ENCODE measurements at regions not wholly inside any gene's neighbourhood (a gene's known extent, or its start where the extent isn't known, plus 50 kb on each side); places are given as distances from the start of the nearest gene placed in this dataset.
"Not testable (repeated sequence)": the region's sequence is repeated elsewhere in the genome, so short reads cannot be mapped to it uniquely, and the experiment has no call there.

GRCh38 chr4:4084171-4084570 lies 142.6 kb downstream of the OTOP1 start:
- H3K27me3 ChIP-seq; H3K27ac ChIP-seq; H3K4me1 ChIP-seq; intact Hi-C loops (cut with DNase I; ENCODE audit: low total_unique reads); in situ Hi-C loops (cut with MboI; ENCODE audit: low sequenced_read_pairs in 4 of 4); ATAC-seq; H3K36me3 ChIP-seq; H3K4me3 ChIP-seq; H3K9me3 ChIP-seq; DNase-seq: not testable (repeated sequence)

GRCh38 chr4:4089716-4090419 lies 136.9 kb downstream of the OTOP1 start:
- H3K9me3 ChIP-seq; in situ Hi-C loops (cut with MboI; ENCODE audit: low sequenced_read_pairs in 4 of 4): not testable (repeated sequence)

GRCh38 chr4:4090720-4091119 lies 136.0 kb downstream of the OTOP1 start:
- H3K27ac ChIP-seq; in situ Hi-C loops (cut with MboI; ENCODE audit: low sequenced_read_pairs in 4 of 4); intact Hi-C loops (cut with DNase I; ENCODE audit: low total_unique reads); H3K27me3 ChIP-seq; ATAC-seq; DNase-seq; H3K4me1 ChIP-seq; H3K9me3 ChIP-seq; H3K36me3 ChIP-seq; H3K4me3 ChIP-seq: not testable (repeated sequence)

More at GRCh38 chr4:4089716-4090419, 136.9 kb downstream of the OTOP1 start:
- H3K4me3 ChIP-seq; intact Hi-C loops (cut with DNase I; ENCODE audit: low total_unique reads); H3K36me3 ChIP-seq; DNase-seq; H3K27me3 ChIP-seq; H3K27ac ChIP-seq; H3K4me1 ChIP-seq; ATAC-seq: not testable (repeated sequence)

GRCh38 chr4:4092159-4092558 lies 134.6 kb downstream of the OTOP1 start:
- in situ Hi-C loops (cut with MboI; ENCODE audit: low sequenced_read_pairs in 4 of 4); H3K9me3 ChIP-seq; ATAC-seq; intact Hi-C loops (cut with DNase I; ENCODE audit: low total_unique reads); H3K4me1 ChIP-seq; DNase-seq; H3K27ac ChIP-seq; H3K4me3 ChIP-seq; H3K36me3 ChIP-seq; H3K27me3 ChIP-seq: not testable (repeated sequence)

- H3K4me1 ChIP-seq; H3K9me3 ChIP-seq; H3K27ac ChIP-seq; intact Hi-C loops (cut with DNase I; ENCODE audit: low total_unique reads); ATAC-seq; DNase-seq; in situ Hi-C loops (cut with MboI; ENCODE audit: low sequenced_read_pairs in 4 of 4); H3K27me3 ChIP-seq; H3K4me3 ChIP-seq; H3K36me3 ChIP-seq: not testable (repeated sequence)
These were observed 127.1 kb downstream of the OTOP1 start for GRCh38 chr4:4099610-4100009.

- intact Hi-C loops (cut with DNase I; ENCODE audit: low total_unique reads); in situ Hi-C loops (cut with MboI; ENCODE audit: low sequenced_read_pairs in 4 of 4); DNase-seq: not testable (repeated sequence)
These were observed 119.8 kb downstream of the OTOP1 start for GRCh38 chr4:4106923-4107322.

GRCh38 chr4:4107411-4108107 lies 119.2 kb downstream of the OTOP1 start:
- H3K4me1 ChIP-seq; in situ Hi-C loops (cut with MboI; ENCODE audit: low sequenced_read_pairs in 4 of 4); intact Hi-C loops (cut with DNase I; ENCODE audit: low total_unique reads); ATAC-seq; H3K9me3 ChIP-seq; H3K27me3 ChIP-seq; H3K27ac ChIP-seq; H3K36me3 ChIP-seq; DNase-seq: not testable (repeated sequence)
- TF ChIP-seq CTCF (IDR thresholded peaks at IDR 0.05 in 4 of 5, conservative IDR thresholded peaks at IDR 0.05 in 1 of 5): peak; percentile 11 to 73 (median 68)
- H3K4me3 ChIP-seq: peak overlapping the region in 2 of 4 donors; percentile 33 to 39

More at GRCh38 chr4:4106923-4107322, 119.8 kb downstream of the OTOP1 start:
- not testable (repeated sequence) for H3K36me3 ChIP-seq, H3K27ac ChIP-seq, H3K4me1 ChIP-seq, H3K27me3 ChIP-seq, ATAC-seq, H3K9me3 ChIP-seq
- H3K4me3 ChIP-seq: peak overlapping the region in 2 of 4 donors; percentile 33 to 39

- DNase-seq; H3K4me3 ChIP-seq; intact Hi-C loops (cut with DNase I; ENCODE audit: low total_unique reads); H3K27ac ChIP-seq; H3K9me3 ChIP-seq; in situ Hi-C loops (cut with MboI; ENCODE audit: low sequenced_read_pairs in 4 of 4); ATAC-seq; H3K27me3 ChIP-seq; H3K36me3 ChIP-seq; H3K4me1 ChIP-seq: not testable (repeated sequence)
These were observed 111.3 kb downstream of the OTOP1 start for GRCh38 chr4:4115381-4115780.

- not testable (repeated sequence) for H3K4me1 ChIP-seq
These were observed 109.8 kb downstream of the OTOP1 start for GRCh38 chr4:4116901-4117300.

GRCh38 chr4:4134368-4134767 lies 92.4 kb downstream of the OTOP1 start:
- DNase-seq; intact Hi-C loops (cut with DNase I; ENCODE audit: low total_unique reads); H3K9me3 ChIP-seq; ATAC-seq; H3K4me3 ChIP-seq; in situ Hi-C loops (cut with MboI; ENCODE audit: low sequenced_read_pairs in 4 of 4); H3K4me1 ChIP-seq; H3K36me3 ChIP-seq; H3K27ac ChIP-seq; H3K27me3 ChIP-seq: not testable (repeated sequence)

More at GRCh38 chr4:4116901-4117300, 109.8 kb downstream of the OTOP1 start:
- H3K9me3 ChIP-seq; H3K36me3 ChIP-seq; H3K4me3 ChIP-seq; in situ Hi-C loops (cut with MboI; ENCODE audit: low sequenced_read_pairs in 4 of 4); H3K27me3 ChIP-seq; H3K27ac ChIP-seq; intact Hi-C loops (cut with DNase I; ENCODE audit: low total_unique reads); ATAC-seq; DNase-seq: not testable (repeated sequence)

GRCh38 chr4:4136621-4137020 lies 90.1 kb downstream of the OTOP1 start:
- H3K4me1 ChIP-seq; H3K4me3 ChIP-seq; in situ Hi-C loops (cut with MboI; ENCODE audit: low sequenced_read_pairs in 4 of 4); H3K36me3 ChIP-seq; H3K27me3 ChIP-seq; intact Hi-C loops (cut with DNase I; ENCODE audit: low total_unique reads); H3K9me3 ChIP-seq; DNase-seq; ATAC-seq; H3K27ac ChIP-seq: not testable (repeated sequence)

Data from gastrocnemius medialis (tissue), 4 donors.